IMR-90 (cell line): ENCODE measurements at regions not wholly inside any gene's neighbourhood (a gene's known extent, or its start where the extent isn't known, plus 50 kb on each side); places are given as distances from the start of the nearest gene placed in this dataset.

ENCODE experiments used
- ATAC-seq: fragments of 200-7000 bp; cut with Tn5 transposase; 2 replicates; pipeline ENCODE4 v1.9.1; 2020; ENCODE audit warnings: low read depth, mild to moderate bottlenecking, moderate library complexity
- BruUV-seq: library from RNA; stranded (reverse); fragments of 400-500 nt; replicated peaks from 2 replicates; lab custom pipeline; 2021; lab: Mats Ljungman, UMichigan
- CTCF ChIA-PET: fragments of 300-600 bp; formaldehyde crosslinking; extraction: SDS; loops from one replicate; lab custom pipeline; 2021; ENCODE audit warnings: antibody characterized with exemption; lab: Yijun Ruan, JAX
- POLR2A ChIA-PET: fragments of 300-600 bp; sonication (Branson Sonifier 250); formaldehyde crosslinking; loops from one replicate; lab custom pipeline; 2022; ENCODE audit warnings: antibody characterized with exemption; ENCODE audit not compliant: unreplicated experiment; lab: Charles Lee
- DNase-seq: peaks from one replicate; pipeline ENCODE4 v3.0.0; 2013
- H2AFZ ChIP-seq: replicated peaks from 2 replicates; pipeline ENCODE3; 2013; ENCODE audit warnings: low read length, mild to moderate bottlenecking; ENCODE audit not compliant: poor library complexity
- H2AK5ac ChIP-seq: 2 replicates; pipeline ENCODE4 v1.6.1; 2013; ENCODE audit warnings: low read depth, low read length, inconsistent platforms
- H2AK9ac ChIP-seq: replicated peaks from 2 replicates; pipeline ENCODE3; 2013; ENCODE audit warnings: mild to moderate bottlenecking, low read depth, low read length, moderate library complexity; ENCODE audit not compliant: poor library complexity
- H2BK120ac ChIP-seq: 2 replicates; pipeline ENCODE4 v1.6.1; 2013; ENCODE audit warnings: low read depth, low read length, inconsistent platforms
- H2BK15ac ChIP-seq: 3 replicates; pipeline ENCODE4 v1.6.1; 2013; ENCODE audit warnings: low read depth, low read length, inconsistent platforms
- H2BK20ac ChIP-seq: 2 replicates; pipeline ENCODE4 v1.6.1; 2013; ENCODE audit warnings: low read depth, mild to moderate bottlenecking, inconsistent platforms, low read length, moderate library complexity
- H2BK5ac ChIP-seq: 2 replicates; pipeline ENCODE4 v1.6.1; 2013; ENCODE audit warnings: mild to moderate bottlenecking, low read depth, low read length, inconsistent platforms; ENCODE audit not compliant: poor library complexity, severe bottlenecking
- H3K14ac ChIP-seq: replicated peaks from 2 replicates; pipeline ENCODE4 v1.6.1; 2013; ENCODE audit warnings: low read depth, low read length, inconsistent platforms
- H3K18ac ChIP-seq: 2 replicates; pipeline ENCODE4 v1.6.1; 2013; ENCODE audit warnings: low read depth, low read length, control low read depth
- H3K23ac ChIP-seq: 2 replicates; pipeline ENCODE4 v1.6.1; 2013; ENCODE audit warnings: low read depth, low read length, inconsistent platforms
- H3K27ac ChIP-seq: 2 replicates; pipeline ENCODE4 v1.5.1; 2013; ENCODE audit warnings: mild to moderate bottlenecking, control low read depth, low read length; ENCODE audit not compliant: insufficient read depth
- H3K27me3 ChIP-seq: 2 replicates; pipeline ENCODE4 v1.6.1; 2013; ENCODE audit warnings: low read length; ENCODE audit not compliant: control insufficient read depth, insufficient read depth
- H3K36me3 ChIP-seq: 2 replicates; pipeline ENCODE4 v1.6.1; 2013; ENCODE audit warnings: low read length, mixed read lengths; ENCODE audit not compliant: control insufficient read depth, insufficient read depth
- H3K4ac ChIP-seq: 2 replicates; pipeline ENCODE4 v1.6.1; 2013; ENCODE audit warnings: low read depth, low read length, inconsistent platforms
- H3K4me1 ChIP-seq: 2 replicates; pipeline ENCODE4 v1.6.1; 2013; ENCODE audit warnings: low read length, mixed read lengths; ENCODE audit not compliant: control insufficient read depth, insufficient read depth
- H3K4me2 ChIP-seq: 2 replicates; pipeline ENCODE4 v1.6.1; 2013; ENCODE audit warnings: low read depth, mild to moderate bottlenecking, control low read depth, low read length, moderate library complexity
- H3K4me3 ChIP-seq: 2 replicates; pipeline ENCODE4 v1.5.1; 2013; ENCODE audit warnings: low read depth, mild to moderate bottlenecking, control low read depth, low read length, moderate library complexity; ENCODE audit not compliant: insufficient read depth
- H3K56ac ChIP-seq: 2 replicates; pipeline ENCODE4 v1.6.1; 2013; ENCODE audit warnings: low read length, inconsistent platforms; ENCODE audit not compliant: insufficient read depth; ENCODE audit errors: extremely low read depth
- H3K79me1 ChIP-seq, 2 experiments: 2 replicates each; pipeline ENCODE4 v1.6.1; 2013; ENCODE audit warnings: low read length in 2 of 2, inconsistent platforms in 1 of 2, low read depth in 1 of 2
- H3K9ac ChIP-seq: 2 replicates; pipeline ENCODE4 v1.6.1; 2013; ENCODE audit warnings: low read depth, low read length, control low read depth
- H3K9me1 ChIP-seq: 2 replicates; pipeline ENCODE4 v1.6.1; 2013; ENCODE audit warnings: low read length, inconsistent platforms; ENCODE audit not compliant: insufficient read depth
- H3K9me3 ChIP-seq: 2 replicates; pipeline ENCODE4 v1.6.1; 2013; ENCODE audit warnings: low read length; ENCODE audit not compliant: control insufficient read depth, insufficient read depth
- H4K20me1 ChIP-seq: 2 replicates; pipeline ENCODE4 v1.6.1; 2013; ENCODE audit warnings: low read length, inconsistent platforms; ENCODE audit not compliant: insufficient read depth
- H4K5ac ChIP-seq: 2 replicates; pipeline ENCODE4 v1.6.1; 2013; ENCODE audit warnings: mild to moderate bottlenecking, low read depth, low read length, control low read depth
- H4K8ac ChIP-seq, 2 experiments: 2 replicates each; pipeline ENCODE4 v1.6.1; 2013; ENCODE audit warnings: low read depth in 2 of 2, low read length in 2 of 2, control low read depth in 1 of 2, inconsistent platforms in 1 of 2
- H4K91ac ChIP-seq: 2 replicates; pipeline ENCODE4 v1.6.1; 2013; ENCODE audit warnings: low read depth, low read length, inconsistent platforms; ENCODE audit not compliant: insufficient read depth
- CHD1 ChIP-seq: IDR thresholded peaks from 2 replicates; pipeline ENCODE4 v1.6.1; 2012; ENCODE audit warnings: low read depth, low read length, improper control_type of control experiment
- ELK1 ChIP-seq: fragments of 150-350 bp; IDR thresholded peaks from 2 replicates; pipeline ENCODE4 v1.6.1; 2016; ENCODE audit warnings: low read depth, mild to moderate bottlenecking, low read length, moderate library complexity, borderline replicate concordance
- MAFK ChIP-seq: IDR thresholded peaks from 2 replicates; pipeline ENCODE4 v1.6.1; 2012; ENCODE audit warnings: low read depth, low read length, improper control_type of control experiment
- MAZ ChIP-seq: IDR thresholded peaks from 2 replicates; pipeline ENCODE4 v1.6.1; 2012; ENCODE audit warnings: low read depth, mild to moderate bottlenecking, low read length, improper control_type of control experiment, moderate library complexity, borderline replicate concordance
- MXI1 ChIP-seq: IDR thresholded peaks from 2 replicates; pipeline ENCODE4 v1.6.1; 2012; ENCODE audit warnings: low read depth, mild to moderate bottlenecking, low read length, moderate library complexity, borderline replicate concordance
- NFE2L2 ChIP-seq: fragments of 150-350 bp; IDR thresholded peaks from 2 replicates; pipeline ENCODE4 v1.6.1; 2016; ENCODE audit warnings: low read depth, mild to moderate bottlenecking, low read length
- POLR2A ChIP-seq: IDR thresholded peaks from 2 replicates; pipeline ENCODE4 v1.6.1; 2012; ENCODE audit warnings: mild to moderate bottlenecking, low read depth, low read length
- RAD21 ChIP-seq: IDR thresholded peaks from 2 replicates; pipeline ENCODE4 v1.6.1; 2012; ENCODE audit warnings: low read length, improper control_type of control experiment
- RCOR1 ChIP-seq: IDR thresholded peaks from 2 replicates; pipeline ENCODE4 v1.6.1; 2012; ENCODE audit warnings: mild to moderate bottlenecking, low read length, improper control_type of control experiment; ENCODE audit not compliant: insufficient replicate concordance
- RFX5 ChIP-seq: IDR thresholded peaks from 2 replicates; pipeline ENCODE4 v1.8.0; 2012; ENCODE audit warnings: low read depth, mild to moderate bottlenecking, low read length, moderate library complexity
- SMC3 ChIP-seq: fragments of 150-350 bp; IDR thresholded peaks from 2 replicates; pipeline ENCODE4 v1.6.1; 2016; ENCODE audit warnings: low read depth, mild to moderate bottlenecking, antibody characterized with exemption, low read length, moderate library complexity
- USF2 ChIP-seq: fragments of 150-350 bp; IDR thresholded peaks from 2 replicates; pipeline ENCODE4 v1.6.1; 2017; ENCODE audit warnings: mild to moderate bottlenecking, antibody characterized with exemption, low read length, low read depth
- WGBS, 2 experiments: methylation state at CpG; one replicate each; pipeline versions ENCODE4 v1.1.5 to v1.1.7; 2013; ENCODE audit warnings: missing lambda C conversion rate in 2 of 2; ENCODE audit not compliant: insufficient read length in 1 of 2; ENCODE audit errors: extremely low coverage in 2 of 2; 5-methylcytosine and 5-hydroxymethylcytosine counted together
- dilution Hi-C: fragments of 300-500 bp; cut with HindIII; formaldehyde crosslinking; loops from one replicate; pipeline ENCODE4 v1.14.3; 2018; ENCODE audit warnings: low sequenced_read_pairs; ENCODE audit not compliant: unreplicated experiment
- in situ Hi-C: fragments of 300-500 bp; cut with MboI; formaldehyde crosslinking; loops from 3 replicates; pipeline ENCODE4 v1.14.3; 2019; ENCODE audit warnings: low sequenced_read_pairs, inconsistent platforms, mixed read lengths
- intact Hi-C: fragments of 100-400 bp; cut with micrococcal nuclease; formaldehyde crosslinking; loops from 2 replicates; pipeline ENCODE4 v1.10.0; 2022

GRCh38 chr5:54741711-54742110 is 224.2 kb downstream of the SNX18 start:
- H3K4me2 ChIP-seq, result no peak overlapping the region
- no peak for ATAC-seq
- H2AFZ ChIP-seq, result no peak overlapping the region

More at GRCh38 chr5:54741711-54742110, 224.2 kb downstream of the SNX18 start:
- H3K36me3 ChIP-seq, result no peaks in the 10 kb centered on the region
- H2BK120ac ChIP-seq, result peak overlapping the region; percentile 97
- TF ChIP-seq USF2, result no peak
- TF ChIP-seq POLR2A, result no peak
- no peak for TF ChIP-seq RCOR1
- no peak for TF ChIP-seq NFE2L2
- no peak for TF ChIP-seq MAZ
- no peak for TF ChIP-seq ELK1
- no peak for TF ChIP-seq CHD1
- no peak for TF ChIP-seq RFX5
- TF ChIP-seq MAFK, result no peak
- TF ChIP-seq SMC3, result no peak
- no peak for TF ChIP-seq MXI1
- no peak for TF ChIP-seq RAD21
- no peak for DNase-seq
- peak overlapping the region; percentile 87 for H4K91ac ChIP-seq
- H3K18ac ChIP-seq, result peak overlapping the region; percentile 38
- H2BK15ac ChIP-seq, result peak overlapping the region; percentile 41; the same call in 2 of the 3 replicates
- 0 out of 2 replicates have a peak overlapping the region, but pooled peaks have one; percentile 8 for H3K56ac ChIP-seq
- intact Hi-C loops, result loop anchor here (1.0 to 5.0 kb wide), 2 partner anchors 82 to 416 kb away; no protein-coding TSS in a partner anchor
- dilution Hi-C loops, result no loop called here
- no peak overlapping the region for H3K9ac ChIP-seq
- peaks cover 34% of the 10 kb centered on the region for H3K4me1 ChIP-seq
- ChIA-PET CTCF (interaction anchor here (1.0 to 3.5 kb wide), 3 partner anchors 104 to 224 kb away, joined by 3 to 13 read pairs (median 4); partner anchors contain the start of gene SNX18), POLR2A (no interaction called here)
- in situ Hi-C loops, result loop anchor here (25.0 kb wide), 1 partner anchor 421 kb away; the partner anchor contains the start of genes CDC20B and GPX8
- H3K27me3 ChIP-seq, result no peaks in the 10 kb centered on the region
- H3K79me1 ChIP-seq, result peaks cover 6 to 52% of the 10 kb centered on the region in 2 experiments; a peak in 3 of 4 replicates
- H2BK5ac ChIP-seq, result peak overlapping the region; percentile 62
- peak overlapping the region; percentile 73 for H3K23ac ChIP-seq
- no peak overlapping the region for H3K4me3 ChIP-seq
- 98% methylated on average over 5 of the region's 6 CpGs; no CpG with 5 or more reads in 1 of the 2 experiments for WGBS, 2 experiments
- peak overlapping the region; percentile 82 to 94 for H4K8ac ChIP-seq
- peak overlapping the region; percentile 57; the same call in 1 of the 2 replicates for H2AK5ac ChIP-seq
- H4K20me1 ChIP-seq, result no peaks in the 10 kb centered on the region
- H3K27ac ChIP-seq, result peak overlapping the region; percentile 83
- H3K4ac ChIP-seq, result peak overlapping the region; percentile 84
- H3K14ac ChIP-seq, result peak overlapping the region; percentile 95
- H2BK20ac ChIP-seq, result peak overlapping the region; percentile 91
- H3K9me1 ChIP-seq, result peaks cover 37% of the 10 kb centered on the region
- no TSS peak for BruUV-seq
- H4K5ac ChIP-seq, result peak overlapping the region; percentile 57
- H2AK9ac ChIP-seq, result no peak overlapping the region
- no peaks in the 10 kb centered on the region for H3K9me3 ChIP-seq
